ENCODE measurements at regions not wholly inside any gene's neighbourhood (a gene's known extent, or its start where the extent isn't known, plus 50 kb on each side); places are given as distances from the start of the nearest gene placed in this dataset.

DNA sequence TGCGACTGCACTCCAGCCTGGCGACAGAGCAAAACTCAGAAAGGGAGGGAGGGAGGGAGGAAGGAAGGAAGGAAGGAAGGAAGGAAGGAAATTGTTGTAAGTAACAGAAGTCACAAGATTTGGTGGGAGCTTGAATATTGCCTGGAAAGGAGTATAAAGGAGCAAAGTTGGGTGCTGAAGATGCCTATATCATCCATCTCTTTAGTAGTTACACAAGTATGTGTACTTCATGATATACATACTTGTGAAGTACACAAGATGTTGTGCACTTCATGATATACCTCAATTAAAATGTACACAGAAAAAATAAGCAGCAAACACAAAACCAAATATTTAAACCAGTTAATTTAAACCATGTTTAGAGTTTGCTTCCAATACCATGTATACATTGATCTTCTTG is 1223.8 kb downstream of the SORCS3 start:
- TF ChIP-seq, protein P1, sequence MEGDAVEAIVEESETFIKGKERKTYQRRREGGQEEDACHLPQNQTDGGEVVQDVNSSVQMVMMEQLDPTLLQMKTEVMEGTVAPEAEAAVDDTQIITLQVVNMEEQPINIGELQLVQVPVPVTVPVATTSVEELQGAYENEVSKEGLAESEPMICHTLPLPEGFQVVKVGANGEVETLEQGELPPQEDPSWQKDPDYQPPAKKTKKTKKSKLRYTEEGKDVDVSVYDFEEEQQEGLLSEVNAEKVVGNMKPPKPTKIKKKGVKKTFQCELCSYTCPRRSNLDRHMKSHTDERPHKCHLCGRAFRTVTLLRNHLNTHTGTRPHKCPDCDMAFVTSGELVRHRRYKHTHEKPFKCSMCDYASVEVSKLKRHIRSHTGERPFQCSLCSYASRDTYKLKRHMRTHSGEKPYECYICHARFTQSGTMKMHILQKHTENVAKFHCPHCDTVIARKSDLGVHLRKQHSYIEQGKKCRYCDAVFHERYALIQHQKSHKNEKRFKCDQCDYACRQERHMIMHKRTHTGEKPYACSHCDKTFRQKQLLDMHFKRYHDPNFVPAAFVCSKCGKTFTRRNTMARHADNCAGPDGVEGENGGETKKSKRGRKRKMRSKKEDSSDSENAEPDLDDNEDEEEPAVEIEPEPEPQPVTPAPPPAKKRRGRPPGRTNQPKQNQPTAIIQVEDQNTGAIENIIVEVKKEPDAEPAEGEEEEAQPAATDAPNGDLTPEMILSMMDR (IDR thresholded peaks at IDR 0.05; ENCODE audit: control extremely low read depth, extremely low read depth): no peak
- Histone ChIP-seq H3K27me3 (ENCODE audit: control insufficient read depth in 3 of 3, insufficient read depth in 3 of 3, low read length in 2 of 3) (peaks cover 0 to 2% (median 0%) of the 10 kb centered on the region in 3 donors), H3K27ac (ENCODE audit: low read depth in 1 of 2, low read length in 1 of 2) (no peak overlapping the region), H3K4me3 (no peak overlapping the region), H3K36me3 (ENCODE audit: control insufficient read depth in 4 of 4, insufficient read depth in 4 of 4, low read length in 4 of 4) (no peaks in the 10 kb centered on the region), H3K9me3 (ENCODE audit: control insufficient read depth in 4 of 4, insufficient read depth in 3 of 4, low read length in 3 of 4) (no peaks in the 10 kb centered on the region), H3K9ac (ENCODE audit: insufficient read depth in 1 of 2, low read length in 2 of 2) (no peak overlapping the region), H3K4me1 (ENCODE audit: control insufficient read depth in 5 of 5, insufficient read depth in 5 of 5, low read length in 5 of 5) (peaks cover 0 to 2% (median 0%) of the 10 kb centered on the region in 5 donors)
- WGBS, 2 donors: 77 to 88% methylated on average over 2 of the region's 2 CpGs
- no peak for ATAC-seq (ENCODE audit: insufficient read depth, low FRiP score)
- DNase-seq: no peak

DNA sequence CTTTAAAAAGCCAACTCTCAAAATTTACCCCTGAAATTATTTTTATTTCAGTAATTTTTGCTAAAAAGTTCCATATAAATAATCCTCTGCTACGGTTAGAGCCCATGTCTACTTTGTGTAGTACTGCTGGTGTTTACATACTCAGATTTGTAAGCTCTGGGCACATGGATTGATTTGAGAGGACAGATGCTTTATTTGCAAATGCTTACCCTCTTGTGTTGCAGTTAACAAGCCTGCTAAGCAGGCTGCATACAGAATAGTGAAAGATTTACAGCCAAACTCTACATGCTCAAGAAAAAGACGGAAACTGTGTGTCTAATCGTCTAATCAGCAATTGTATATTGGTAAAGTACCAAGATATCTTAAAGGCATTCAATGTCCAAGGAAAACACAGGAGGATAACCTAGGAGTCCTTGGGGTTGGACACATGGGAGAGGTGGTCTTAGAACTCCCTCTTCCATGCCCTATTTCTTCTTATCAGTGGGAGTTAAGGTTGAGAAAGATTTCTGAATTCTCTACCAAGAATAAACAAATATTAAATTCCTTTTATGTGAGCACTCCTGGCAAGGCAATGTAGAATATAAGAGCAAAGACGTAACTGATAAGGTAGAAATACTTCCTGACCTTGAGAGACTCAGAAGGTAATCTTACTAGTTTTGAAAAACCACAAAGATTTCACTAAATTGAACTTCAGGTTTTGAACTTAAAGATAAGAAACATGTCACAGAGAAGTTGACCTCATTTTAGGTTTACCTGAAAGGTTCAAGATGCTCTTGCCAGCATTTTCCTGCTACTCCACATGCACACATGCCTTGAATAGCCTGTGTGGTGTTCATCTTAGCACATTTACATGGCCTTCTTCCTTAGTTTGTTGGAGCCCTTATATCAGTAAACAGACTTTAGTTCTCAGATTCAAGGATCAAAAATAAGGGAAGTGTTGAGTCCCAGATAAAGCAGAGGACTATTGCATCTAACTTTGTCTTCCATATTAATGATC is 1216.5 kb downstream of the SORCS3 start:
- WGBS, 2 donors: 46 to 75% methylated on average over 4 of the region's 4 CpGs
- no peaks in the 10 kb centered on the region for H3K27me3 ChIP-seq (ENCODE audit: control insufficient read depth in 3 of 3, insufficient read depth in 3 of 3, low read length in 2 of 3)
- DNase-seq (peak in 2 of 3 donors; percentile 23 to 53), ATAC-seq (ENCODE audit: insufficient read depth, low FRiP score) (peak; percentile 58)
- H3K4me3 ChIP-seq: no peak overlapping the region
- H3K4me1 ChIP-seq (ENCODE audit: control insufficient read depth in 5 of 5, insufficient read depth in 5 of 5, low read length in 5 of 5): no peaks in the 10 kb centered on the region
- H3K9me3 ChIP-seq (ENCODE audit: control insufficient read depth in 4 of 4, insufficient read depth in 3 of 4, low read length in 3 of 4): no peaks in the 10 kb centered on the region
- no peak overlapping the region for H3K9ac ChIP-seq (ENCODE audit: insufficient read depth in 1 of 2, low read length in 2 of 2)
- no peaks in the 10 kb centered on the region for H3K36me3 ChIP-seq (ENCODE audit: control insufficient read depth in 4 of 4, insufficient read depth in 4 of 4, low read length in 4 of 4)
- no peak overlapping the region for H3K27ac ChIP-seq (ENCODE audit: low read depth in 1 of 2, low read length in 1 of 2)
- TF ChIP-seq, protein P1 (IDR thresholded peaks at IDR 0.05; ENCODE audit: control extremely low read depth, extremely low read depth): no peak

DNA sequence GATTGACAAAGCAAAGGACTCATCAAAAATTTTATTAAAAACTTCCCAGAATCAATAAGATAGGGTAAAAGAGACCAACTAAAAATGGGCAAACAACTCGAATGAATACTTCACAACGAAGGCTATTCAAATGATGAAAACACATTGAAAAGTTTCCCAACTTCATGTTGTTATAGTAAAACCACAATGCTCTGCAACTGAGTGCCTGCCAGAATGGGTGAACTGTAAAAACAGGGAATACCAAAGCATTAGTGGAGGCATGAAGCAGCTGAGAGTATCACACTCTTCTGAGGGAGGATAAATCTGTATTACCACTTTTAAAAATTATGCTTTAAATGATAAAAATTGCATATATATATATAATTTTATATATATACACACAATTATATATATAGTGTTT is 1214.7 kb downstream of the SORCS3 start:
- Histone ChIP-seq H3K27ac (ENCODE audit: low read depth in 1 of 2, low read length in 1 of 2) (no peak overlapping the region), H3K9me3 (ENCODE audit: control insufficient read depth in 4 of 4, insufficient read depth in 3 of 4, low read length in 3 of 4) (no peaks in the 10 kb centered on the region), H3K36me3 (ENCODE audit: control insufficient read depth in 4 of 4, insufficient read depth in 4 of 4, low read length in 4 of 4) (no peaks in the 10 kb centered on the region), H3K4me3 (no peak overlapping the region), H3K9ac (ENCODE audit: insufficient read depth in 1 of 2, low read length in 2 of 2) (no peak overlapping the region), H3K4me1 (ENCODE audit: control insufficient read depth in 5 of 5, insufficient read depth in 5 of 5, low read length in 5 of 5) (no peaks in the 10 kb centered on the region), H3K27me3 (ENCODE audit: control insufficient read depth in 3 of 3, insufficient read depth in 3 of 3, low read length in 2 of 3) (no peaks in the 10 kb centered on the region)
- TF ChIP-seq, protein P1 (IDR thresholded peaks at IDR 0.05; ENCODE audit: control extremely low read depth, extremely low read depth): no peak
- 56 to 81% methylated on average over 2 of the region's 2 CpGs for WGBS, 2 donors
- ATAC-seq (ENCODE audit: insufficient read depth, low FRiP score) (no peak), DNase-seq (no peak)

Data from lung (tissue), 11 donors.